Stimulated activated effector memory CD8-positive, alpha-beta T cell treated with anti-CD3 and anti-CD28 coated beads, Interleukin-12 subunit alpha, Interleukin-12 subunit beta, amount 100 ng/mL, for 72 hours (primary cell): ENCODE measurements at regions not wholly inside any gene's neighbourhood (a gene's known extent, or its start where the extent isn't known, plus 50 kb on each side); places are given as distances from the start of the nearest gene placed in this dataset.
"Not testable (repeated sequence)": the region's sequence is repeated elsewhere in the genome, so short reads cannot be mapped to it uniquely, and the experiment has no call there.

ENCODE experiments used
- ATAC-seq: fragments of 150-1000 bp; cut with Tn5 transposase; 2 replicates; pipeline ENCODE4 v1.10.0; 2021
- DNase-seq, 2 donors: peaks; one replicate each; pipeline ENCODE4 v3.0.0; 2021 to 2022; ENCODE audit warnings: low spot score in 2 of 2
- H3K27ac Mint-ChIP-seq: one replicate; pipeline ENCODE4 v1.8.0; 2022; ENCODE audit warnings: mild to moderate bottlenecking, mixed read lengths
- H3K36me3 Mint-ChIP-seq: one replicate; pipeline ENCODE4 v1.8.0; 2022; ENCODE audit warnings: mild to moderate bottlenecking, mixed read lengths
- H3K4me1 Mint-ChIP-seq: one replicate; pipeline ENCODE4 v1.8.0; 2022; ENCODE audit warnings: mixed read lengths
- H3K4me3 Mint-ChIP-seq: one replicate; pipeline ENCODE4 v1.8.0; 2022; ENCODE audit warnings: mild to moderate bottlenecking, mixed read lengths
- H3K9me3 Mint-ChIP-seq: one replicate; pipeline ENCODE4 v1.8.0; 2022; ENCODE audit warnings: mixed read lengths

GRCh38 chr3:32042867-32043266, 61.3 kb downstream of the ZNF860 start:
- not testable (repeated sequence) for ATAC-seq, H3K36me3 Mint-ChIP-seq

GRCh38 chr3:32045091-32045915, 61.1 kb upstream of the GPD1L start:
- ATAC-seq (no peak), DNase-seq (no peak)
- H3K4me3 Mint-ChIP-seq, result no peak overlapping the region
- no peaks in the 10 kb centered on the region for H3K4me1 Mint-ChIP-seq
- H3K9me3 Mint-ChIP-seq, result peaks cover 9% of the 10 kb centered on the region
- no peaks in the 10 kb centered on the region for H3K36me3 Mint-ChIP-seq
- no peak overlapping the region for H3K27ac Mint-ChIP-seq

More at GRCh38 chr3:32042867-32043266, 61.3 kb downstream of the ZNF860 start:
- H3K4me3 Mint-ChIP-seq, DNase-seq, H3K9me3 Mint-ChIP-seq, H3K4me1 Mint-ChIP-seq, H3K27ac Mint-ChIP-seq: not testable (repeated sequence)

- no peak for ATAC-seq
- H3K36me3 Mint-ChIP-seq, result no peaks in the 10 kb centered on the region
Measured at GRCh38 chr3:32046102-32046501, 60.3 kb upstream of the GPD1L start.

GRCh38 chr3:32048487-32049182, 57.8 kb upstream of the GPD1L start:
- no peaks in the 10 kb centered on the region for H3K9me3 Mint-ChIP-seq
- no peak overlapping the region for H3K4me3 Mint-ChIP-seq
- ATAC-seq (no peak), DNase-seq (no peak)
- no peak overlapping the region for H3K27ac Mint-ChIP-seq
- no peaks in the 10 kb centered on the region for H3K4me1 Mint-ChIP-seq
- no peaks in the 10 kb centered on the region for H3K36me3 Mint-ChIP-seq

More at GRCh38 chr3:32046102-32046501, 60.3 kb upstream of the GPD1L start:
- Mint-ChIP-seq H3K4me3 (no peak overlapping the region), H3K27ac (no peak overlapping the region), H3K9me3 (peaks cover 9% of the 10 kb centered on the region), H3K4me1 (no peaks in the 10 kb centered on the region)
- no peak for DNase-seq

GRCh38 chr3:32049916-32050315, 56.5 kb upstream of the GPD1L start:
- no peaks in the 10 kb centered on the region for H3K36me3 Mint-ChIP-seq
- no peak overlapping the region for H3K4me3 Mint-ChIP-seq
- H3K9me3 Mint-ChIP-seq, result no peaks in the 10 kb centered on the region
- H3K4me1 Mint-ChIP-seq, result no peaks in the 10 kb centered on the region
- no peak for ATAC-seq
- no peak overlapping the region for H3K27ac Mint-ChIP-seq
- no peak for DNase-seq

- ATAC-seq, H3K4me1 Mint-ChIP-seq, DNase-seq, H3K36me3 Mint-ChIP-seq, H3K4me3 Mint-ChIP-seq, H3K27ac Mint-ChIP-seq, H3K9me3 Mint-ChIP-seq: not testable (repeated sequence)
Measured at GRCh38 chr3:32052230-32052629, 54.2 kb upstream of the GPD1L start.

GRCh38 chr3:32052851-32053250, 53.6 kb upstream of the GPD1L start:
- not testable (repeated sequence) for H3K27ac Mint-ChIP-seq, H3K4me3 Mint-ChIP-seq, ATAC-seq, DNase-seq, H3K4me1 Mint-ChIP-seq, H3K36me3 Mint-ChIP-seq, H3K9me3 Mint-ChIP-seq

- H3K9me3 Mint-ChIP-seq, result no peaks in the 10 kb centered on the region
- ATAC-seq, result peak; percentile 65
- no peaks in the 10 kb centered on the region for H3K36me3 Mint-ChIP-seq
- no peak overlapping the region for H3K27ac Mint-ChIP-seq
- no peak overlapping the region for H3K4me3 Mint-ChIP-seq
- H3K4me1 Mint-ChIP-seq, result no peaks in the 10 kb centered on the region
- DNase-seq, result no peak
Measured at GRCh38 chr3:32056559-32057290, 49.7 kb upstream of the GPD1L start.
